H1 (cell line): ENCODE measurements at regions not wholly inside any gene's neighbourhood (a gene's known extent, or its start where the extent isn't known, plus 50 kb on each side); places are given as distances from the start of the nearest gene placed in this dataset.

ENCODE experiments used
- MAX ChIP-seq: IDR thresholded peaks from 2 replicates; pipeline ENCODE4 v1.6.1; 2012; ENCODE audit warnings: inconsistent platforms
- RXRA ChIP-seq: IDR thresholded peaks from 2 replicates; pipeline ENCODE4 v1.6.1; 2011; ENCODE audit warnings: low read depth, mild to moderate bottlenecking, low read length, moderate library complexity; ENCODE audit not compliant: insufficient read depth

- TF ChIP-seq RXRA = no peak
- TF ChIP-seq MAX = no peak
These were observed 1528.5 kb downstream of the BRD1 start (continued) for GRCh38 chr22:48299124-48299523.
